GM18502 (cell line): ENCODE measurements at regions not wholly inside any gene's neighbourhood (a gene's known extent, or its start where the extent isn't known, plus 50 kb on each side); places are given as distances from the start of the nearest gene placed in this dataset.
"Not testable (repeated sequence)": the region's sequence is repeated elsewhere in the genome, so short reads cannot be mapped to it uniquely, and the experiment has no call there.

ENCODE experiments used
- ATAC-seq: cut with Tn5 transposase; IDR thresholded peaks from one replicate; pipeline ENCODE4 v1.9.1; 2021; ENCODE audit warnings: mild to moderate bottlenecking; ENCODE audit not compliant: unreplicated experiment, poor library complexity

- no peak for ATAC-seq
Observed at GRCh38 chr6:2611092-2611491, 139.6 kb downstream of the MYLK4 start.

- no peak for ATAC-seq
Observed at GRCh38 chr6:2608503-2608902, 142.2 kb downstream of the MYLK4 start.

- no peak for ATAC-seq
Observed at GRCh38 chr6:2600363-2600762, 150.4 kb downstream of the MYLK4 start.

- no peak for ATAC-seq
Observed at GRCh38 chr6:2599817-2600216, 150.9 kb downstream of the MYLK4 start.

- ATAC-seq, result no peak
Observed at GRCh38 chr6:2598867-2599266, 151.9 kb downstream of the MYLK4 start.

DNA sequence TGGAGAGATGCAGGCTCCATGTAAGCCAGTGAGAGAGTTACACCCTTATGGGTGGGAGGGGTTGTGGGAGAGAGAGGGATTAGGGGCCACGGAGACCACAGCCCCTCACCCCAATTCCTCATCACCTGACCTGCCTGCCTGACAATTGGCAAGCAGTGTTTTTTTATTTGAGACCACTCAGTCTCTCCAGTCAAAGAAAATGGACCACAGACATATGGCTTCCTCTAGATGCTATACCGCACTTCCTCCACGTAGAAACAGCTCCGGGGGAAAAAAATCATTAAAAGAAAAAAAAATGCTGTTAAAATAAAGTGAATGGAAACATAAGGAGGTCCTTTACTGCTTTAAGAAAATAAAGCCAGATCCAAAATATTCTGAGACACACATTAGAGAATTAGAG, 152.7 kb downstream of the MYLK4 start:
- no peak for ATAC-seq

DNA sequence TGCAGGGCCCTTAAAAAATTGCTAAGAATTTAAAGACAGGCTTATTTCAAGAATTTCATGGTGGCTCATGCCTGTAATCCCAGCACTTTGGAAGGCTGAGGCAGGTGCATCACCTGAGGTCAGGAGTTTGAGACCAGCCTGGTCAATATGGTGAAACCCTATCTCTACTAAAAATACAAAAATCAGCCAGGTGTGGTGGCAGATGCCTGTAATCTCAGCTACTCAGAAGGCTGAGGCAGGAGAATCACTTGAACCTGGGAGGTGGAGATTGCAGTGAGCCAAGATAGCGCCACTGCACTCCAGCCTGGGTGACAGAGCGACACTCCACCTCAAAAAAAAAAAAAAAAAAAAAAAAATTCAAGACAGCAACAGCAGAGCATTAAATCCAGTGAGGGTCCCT, 153.3 kb downstream of the MYLK4 start:
- not testable (repeated sequence) for ATAC-seq

DNA sequence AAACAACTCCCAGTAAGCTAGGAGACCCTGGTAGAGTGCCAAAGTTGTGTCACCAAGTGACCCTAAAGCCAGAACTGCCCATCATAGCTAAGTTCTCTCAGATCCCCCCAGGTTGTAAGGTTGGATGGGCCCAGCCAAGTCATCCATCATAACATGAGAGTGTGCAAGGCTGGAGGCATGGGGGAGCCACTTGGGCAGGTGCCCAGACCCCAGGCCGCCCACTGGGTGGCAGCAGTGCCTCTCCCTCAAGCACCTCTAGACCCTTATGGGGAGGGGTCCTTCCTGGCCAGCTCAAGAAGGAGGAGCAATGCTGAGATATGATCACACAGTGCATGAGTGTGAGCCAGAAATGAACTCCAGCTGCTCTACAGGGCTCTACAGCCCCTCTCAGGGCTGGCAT, 154.5 kb downstream of the MYLK4 start:
- no peak for ATAC-seq

- no peak for ATAC-seq
Observed at GRCh38 chr6:2594868-2595267, 155.9 kb downstream of the MYLK4 start.

GRCh38 chr6:2593167-2593566, 157.6 kb downstream of the MYLK4 start:
- no peak for ATAC-seq

DNA sequence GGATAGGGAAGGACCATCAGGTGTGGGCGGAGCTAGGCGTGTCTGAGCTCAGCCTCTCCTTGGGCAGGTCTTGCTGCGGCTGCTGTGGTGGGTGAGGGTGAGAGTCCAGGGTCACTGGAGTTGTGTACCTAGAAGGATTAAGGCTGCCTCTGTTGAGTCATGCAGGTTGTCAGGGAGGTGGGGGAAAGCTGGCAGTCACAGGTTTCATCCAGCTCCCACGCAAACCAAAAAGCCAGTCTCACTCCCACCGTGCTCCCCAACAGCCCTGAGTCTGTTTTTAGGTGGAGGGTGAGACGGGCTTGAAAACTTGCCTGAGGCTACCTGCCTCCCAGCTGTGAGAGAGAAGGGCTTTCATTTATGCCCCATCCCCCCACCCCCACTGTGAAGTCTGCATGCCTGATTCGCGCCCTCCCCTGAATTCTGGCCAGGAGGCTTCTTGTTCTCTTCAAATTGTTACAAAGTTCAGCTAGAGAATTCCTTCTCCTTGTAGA, 161.5 kb downstream of the MYLK4 start:
- ATAC-seq, result no peak

DNA sequence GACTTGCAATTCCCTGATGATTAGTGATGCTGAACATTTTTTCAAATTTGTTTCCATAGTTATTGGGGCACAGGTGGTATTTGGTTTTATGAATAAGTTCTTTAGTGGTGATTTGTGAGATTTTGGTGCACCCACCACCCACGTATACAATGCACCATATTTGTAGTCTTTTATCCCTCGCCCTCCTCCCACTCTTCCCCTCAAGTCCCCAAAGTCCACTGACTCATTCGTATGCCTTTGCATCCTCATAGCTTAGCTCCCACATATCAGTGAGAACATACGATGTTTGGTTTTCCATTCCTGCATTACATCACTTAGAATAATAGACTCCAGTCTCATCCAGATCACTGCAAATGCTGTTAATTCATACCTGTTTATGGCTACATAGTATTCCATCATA, 167.3 kb downstream of the MYLK4 start:
- no peak for ATAC-seq

DNA sequence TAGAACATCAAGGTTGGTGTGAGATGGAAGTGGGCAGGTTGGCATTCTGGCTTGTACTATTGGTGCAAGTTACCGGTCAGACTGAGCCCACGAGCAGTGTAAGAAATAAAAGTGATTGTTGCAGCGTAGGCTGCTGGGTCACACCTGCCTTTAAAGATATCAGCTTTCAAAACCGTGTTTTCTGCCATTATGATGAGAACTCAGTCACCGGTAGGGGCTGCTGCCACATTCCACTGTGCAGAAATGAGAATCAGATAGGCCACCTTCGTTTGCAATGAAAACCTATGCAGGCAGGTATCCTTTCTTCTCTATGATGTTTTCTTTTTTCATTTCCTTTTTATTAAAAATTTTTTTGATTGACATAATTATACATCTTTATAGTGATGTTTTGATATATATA, 168.5 kb downstream of the MYLK4 start:
- ATAC-seq, result no peak

- no peak for ATAC-seq
Observed at GRCh38 chr6:2581611-2582010, 169.1 kb downstream of the MYLK4 start.

DNA sequence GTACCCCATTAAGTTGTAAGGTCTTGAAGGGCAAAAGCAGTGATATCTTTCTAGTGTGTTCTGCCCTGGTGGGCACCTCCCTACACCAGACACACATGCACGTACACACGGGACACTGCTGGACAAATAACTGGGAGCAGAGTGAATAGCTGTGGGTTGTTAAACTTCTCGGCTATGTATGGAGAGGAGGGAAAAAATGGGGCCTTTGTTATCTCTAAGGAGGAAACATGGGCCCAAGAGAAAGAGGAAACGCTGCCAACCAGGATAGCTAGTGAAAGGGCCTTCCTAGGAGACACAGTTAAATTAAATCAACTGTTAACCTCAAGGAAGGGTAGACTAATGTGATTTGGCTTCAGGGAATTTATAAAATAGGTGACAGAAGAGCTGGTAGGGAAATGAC, 169.7 kb downstream of the MYLK4 start:
- no peak for ATAC-seq

- no peak for ATAC-seq
Observed at GRCh38 chr6:2579804-2580570, 170.7 kb downstream of the MYLK4 start.

DNA sequence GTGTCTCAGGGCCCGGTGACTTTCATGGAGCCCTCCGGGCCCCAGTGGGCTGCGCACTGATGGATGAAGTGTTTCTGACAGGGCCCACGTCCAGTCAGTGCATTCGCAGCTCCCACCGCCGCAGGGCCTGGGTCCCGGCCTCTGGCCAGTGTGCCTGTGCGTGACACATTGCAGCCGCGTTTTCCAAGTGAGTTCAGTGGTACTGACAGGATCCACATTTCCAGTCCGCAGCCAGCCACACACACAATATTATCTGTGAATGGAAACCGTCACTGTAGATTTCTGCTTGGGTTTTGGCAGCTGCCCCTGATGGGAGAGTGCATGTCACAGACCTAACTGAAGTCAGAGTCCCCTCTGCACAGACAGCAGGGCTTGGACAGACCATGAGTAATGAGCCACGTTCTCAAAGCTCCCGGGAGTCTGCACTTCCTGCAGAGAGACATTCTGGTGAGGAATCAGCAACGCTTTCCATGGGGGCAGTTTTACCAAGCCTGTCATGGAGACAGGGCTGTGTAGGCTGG, 171.4 kb downstream of the MYLK4 start:
- ATAC-seq, result no peak

DNA sequence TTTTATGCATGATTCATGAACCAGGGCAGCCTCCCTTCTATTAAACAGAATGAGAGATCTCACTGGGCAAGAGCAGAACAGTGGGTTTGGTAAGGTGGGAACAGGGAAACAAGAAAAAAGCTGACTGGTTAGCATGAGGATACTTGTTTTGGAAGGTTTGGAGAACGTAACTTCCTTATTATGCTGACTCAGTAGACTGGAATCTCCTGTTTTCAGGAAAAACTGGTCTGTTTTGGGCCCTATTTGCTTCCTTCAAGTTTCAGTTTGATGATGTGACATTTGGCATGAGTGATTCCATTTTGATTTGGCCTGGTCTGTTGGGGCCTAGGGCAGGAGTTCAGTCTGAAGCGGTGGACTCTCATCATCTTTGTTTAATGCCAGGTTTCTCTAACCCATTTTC, 172.0 kb downstream of the MYLK4 start:
- ATAC-seq, result no peak

DNA sequence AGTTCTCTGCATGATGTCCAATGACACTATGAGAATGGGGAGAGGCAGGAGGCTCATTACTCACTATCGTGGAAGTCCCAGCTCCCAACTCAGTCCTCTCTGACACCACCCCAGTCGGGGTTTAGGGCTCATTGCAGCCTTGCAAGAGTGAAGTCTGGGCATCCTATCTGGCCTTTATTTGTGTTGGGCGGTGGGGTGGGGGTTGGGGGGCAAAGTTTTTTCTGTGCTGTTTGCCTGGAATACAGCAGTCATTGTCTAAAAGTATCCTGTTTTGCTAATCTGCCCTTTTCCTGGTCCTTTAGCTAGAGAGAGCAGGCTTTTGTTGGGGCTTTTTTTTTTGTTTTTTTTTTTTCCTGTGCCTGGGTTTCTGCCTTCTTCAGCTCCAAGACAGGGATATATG, 174.2 kb downstream of the MYLK4 start:
- no peak for ATAC-seq

- ATAC-seq, result no peak
Observed at GRCh38 chr6:2575236-2575635, 175.5 kb downstream of the MYLK4 start.

DNA sequence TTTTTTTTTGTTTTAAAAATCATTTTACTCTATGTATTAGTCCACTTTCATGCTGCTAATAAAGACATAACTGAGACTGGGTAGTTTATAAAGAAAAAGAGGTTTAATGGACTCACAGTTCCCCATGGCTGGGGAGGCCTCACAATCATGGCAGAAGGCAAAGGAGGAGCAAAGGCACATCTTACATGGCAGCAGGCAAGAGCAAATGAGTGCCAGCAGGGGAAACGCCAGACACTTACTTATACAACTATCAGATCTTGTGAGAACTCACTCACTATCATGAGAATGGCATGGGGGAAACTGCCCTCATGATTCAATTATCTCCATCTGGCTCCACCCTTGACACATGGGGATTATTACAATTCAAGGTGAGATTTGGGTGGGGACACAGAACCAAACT, 181.3 kb downstream of the MYLK4 start:
- ATAC-seq, result not testable (repeated sequence)

DNA sequence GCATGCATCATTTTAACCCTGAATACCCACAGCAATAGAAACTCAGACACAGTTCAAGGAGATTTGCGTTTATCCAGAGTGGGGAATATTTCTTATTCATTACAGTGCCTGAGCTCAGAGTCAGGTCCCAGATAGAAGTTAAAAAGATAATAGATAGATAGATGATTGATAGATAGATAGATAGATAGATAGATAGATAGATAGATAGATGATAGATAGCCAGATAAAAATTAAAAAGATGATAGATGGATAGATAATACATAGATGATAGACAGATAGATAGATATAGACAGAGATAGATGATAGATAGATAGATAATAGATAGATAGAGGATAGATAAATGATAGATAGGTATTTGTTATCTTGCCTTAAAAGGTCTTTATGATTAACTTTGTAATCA, 184.7 kb downstream of the MYLK4 start:
- no peak for ATAC-seq
